Stimulated activated CD8-positive, alpha-beta memory T cell treated with anti-CD3 and anti-CD28 coated beads, Interleukin-7, amount 100 ng/mL, for 48 hours (primary cell): ENCODE measurements at regions not wholly inside any gene's neighbourhood (a gene's known extent, or its start where the extent isn't known, plus 50 kb on each side); places are given as distances from the start of the nearest gene placed in this dataset.

ENCODE experiments used
- DNase-seq, 2 donors: peaks; one replicate each; pipeline ENCODE4 v3.0.0-alpha.2; 2020; ENCODE audit warnings: low read depth in 1 of 2; ENCODE audit errors: extremely low read depth in 1 of 2

DNA sequence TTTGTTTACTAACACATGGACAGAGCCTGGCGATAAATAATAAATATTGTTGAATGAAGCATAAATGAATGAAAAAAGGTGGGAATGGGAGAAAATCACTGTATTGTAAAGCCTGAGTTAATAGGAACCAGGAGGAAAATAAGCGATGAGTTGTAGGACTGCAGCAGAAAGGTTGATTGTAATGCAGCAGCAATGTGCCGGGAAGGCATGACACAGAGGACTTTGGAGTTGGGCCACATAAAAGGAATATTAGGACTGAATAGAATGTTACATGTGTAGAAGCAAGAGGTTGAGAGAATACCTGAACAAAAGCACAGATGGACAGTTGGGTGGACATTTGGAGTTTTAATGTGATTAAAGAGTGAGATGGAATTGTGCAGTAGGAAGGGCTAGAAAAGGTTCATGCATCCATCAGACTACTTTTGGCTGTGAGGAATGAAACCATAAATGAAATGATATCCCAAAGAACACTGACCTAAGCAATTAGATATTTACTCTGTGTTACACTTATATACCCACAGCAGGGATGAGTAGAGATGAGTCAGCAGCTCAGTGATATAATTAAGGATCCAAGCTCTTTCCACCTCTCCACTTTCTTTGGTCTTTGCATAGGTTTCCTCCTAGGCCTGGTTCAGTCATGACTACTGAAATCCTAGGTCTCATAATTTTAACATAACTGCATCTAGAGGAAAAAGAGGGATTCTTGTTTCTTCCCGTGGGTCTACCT lies 55.4 kb downstream of the CCER1 start:
- DNase-seq: no peak

DNA sequence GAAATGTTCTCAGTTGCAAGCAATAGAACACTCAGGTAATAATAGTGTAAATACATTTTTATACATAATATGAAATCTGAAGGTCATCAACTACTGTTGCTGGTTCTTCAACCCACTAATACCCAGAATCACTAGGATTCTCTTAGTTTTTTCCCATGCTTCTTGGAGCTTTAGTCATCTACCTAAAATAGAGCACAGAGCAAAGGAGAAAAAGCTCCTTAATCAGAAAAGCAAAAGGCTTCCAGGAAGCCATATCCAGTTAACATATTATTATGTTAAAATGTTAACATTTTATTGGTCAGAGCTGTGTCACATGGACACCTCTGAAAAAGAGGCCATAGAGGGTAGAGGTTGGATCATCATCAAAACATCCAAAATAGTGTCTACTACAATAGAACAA lies 57.0 kb downstream of the CCER1 start:
- DNase-seq: no peak

DNA sequence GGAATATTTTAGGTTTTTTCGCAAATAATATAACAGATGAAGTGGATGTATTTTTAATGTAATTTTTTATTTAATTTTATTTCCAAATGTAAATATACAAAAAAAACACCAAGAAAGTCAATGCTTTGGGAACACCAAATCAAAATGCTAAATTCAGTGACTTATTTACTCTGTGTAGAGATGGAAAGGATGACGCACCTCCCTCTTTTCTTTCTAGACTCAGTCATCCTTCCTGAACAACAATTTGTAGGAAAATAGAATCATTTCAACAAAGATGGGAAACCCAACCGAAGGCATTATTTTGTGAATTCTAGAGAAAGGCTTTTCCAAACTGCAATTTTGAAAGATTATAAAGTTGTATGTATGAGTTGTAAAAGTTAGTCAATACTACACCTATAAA lies 57.7 kb downstream of the CCER1 start:
- no peak for DNase-seq

DNA sequence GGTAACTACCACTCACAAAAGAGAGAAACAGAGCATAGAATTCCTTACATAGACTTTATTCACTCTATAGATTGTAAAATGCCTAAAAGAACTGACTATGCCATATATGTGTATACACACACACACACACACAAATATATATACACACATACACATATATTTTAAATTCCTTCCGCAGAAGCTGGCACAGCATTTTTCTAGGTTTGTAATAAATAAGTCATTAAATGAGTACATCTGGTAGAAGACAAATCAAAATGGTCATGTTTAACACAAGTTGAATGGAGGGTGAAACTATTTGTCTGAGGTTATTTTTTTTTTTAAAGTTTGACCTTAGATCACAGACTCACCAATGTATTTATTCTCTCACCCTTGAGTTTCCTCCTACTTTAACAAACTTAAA lies 58.2 kb downstream of the CCER1 start:
- no peak for DNase-seq

- no peak for DNase-seq
Measured at GRCh38 chr12:90896164-90896563, 58.8 kb downstream of the CCER1 start.

DNA sequence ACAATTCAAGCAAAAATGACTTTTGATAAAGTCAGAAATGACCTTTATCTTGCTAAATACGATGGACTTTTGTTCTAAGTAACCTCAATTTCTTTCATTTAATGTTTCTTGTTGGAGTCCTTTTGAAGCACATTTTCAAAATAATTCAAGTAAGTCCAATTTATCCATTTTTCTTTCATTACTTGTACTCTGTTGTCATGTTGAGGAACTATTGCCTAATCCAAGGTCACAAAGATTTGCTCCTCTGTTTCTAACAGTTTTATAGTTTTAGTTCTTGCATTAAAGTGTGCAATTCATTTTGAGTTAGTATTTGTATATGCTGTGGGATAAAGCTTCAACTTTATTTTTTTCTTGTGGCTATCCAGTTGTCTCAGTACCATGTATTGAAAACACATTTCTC lies 66.7 kb downstream of the CCER1 start:
- DNase-seq: no peak

DNA sequence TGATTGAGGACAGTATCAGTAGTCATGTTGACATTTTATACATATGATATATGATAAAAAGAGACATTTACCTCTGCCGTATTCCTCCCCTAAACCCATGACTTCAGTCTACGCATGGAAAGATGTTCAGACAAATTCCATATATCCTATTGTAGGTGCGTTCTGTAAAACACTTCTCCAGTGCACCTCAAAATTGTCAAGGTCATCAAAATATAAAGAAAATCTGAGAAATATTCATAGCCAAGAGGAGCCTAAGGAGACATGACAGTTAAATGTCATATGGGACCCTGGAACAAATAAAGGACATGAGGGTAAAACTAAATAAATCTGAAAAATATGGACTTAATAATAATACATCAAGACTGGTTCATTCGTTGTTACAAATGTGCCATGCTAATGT lies 71.5 kb downstream of the CCER1 start:
- DNase-seq: no peak

DNA sequence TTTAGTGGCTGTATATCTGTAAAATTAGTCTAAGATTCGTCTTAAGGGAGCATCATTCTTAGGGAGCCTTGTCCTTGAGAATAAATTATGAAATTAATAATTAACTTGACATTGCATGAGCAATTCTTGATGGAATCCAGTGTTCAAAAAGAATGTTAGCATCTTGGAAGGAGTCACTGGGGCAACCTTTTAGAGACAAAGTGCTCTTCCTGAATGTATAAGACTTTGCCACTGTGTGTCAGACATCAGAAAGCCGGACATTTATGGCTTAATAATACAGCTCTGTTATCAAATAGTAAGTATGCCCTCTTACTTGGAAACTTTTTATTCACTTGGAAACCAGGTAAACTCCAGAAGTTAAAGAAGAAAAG lies 83.3 kb downstream of the CCER1 start:
- no peak for DNase-seq

DNA sequence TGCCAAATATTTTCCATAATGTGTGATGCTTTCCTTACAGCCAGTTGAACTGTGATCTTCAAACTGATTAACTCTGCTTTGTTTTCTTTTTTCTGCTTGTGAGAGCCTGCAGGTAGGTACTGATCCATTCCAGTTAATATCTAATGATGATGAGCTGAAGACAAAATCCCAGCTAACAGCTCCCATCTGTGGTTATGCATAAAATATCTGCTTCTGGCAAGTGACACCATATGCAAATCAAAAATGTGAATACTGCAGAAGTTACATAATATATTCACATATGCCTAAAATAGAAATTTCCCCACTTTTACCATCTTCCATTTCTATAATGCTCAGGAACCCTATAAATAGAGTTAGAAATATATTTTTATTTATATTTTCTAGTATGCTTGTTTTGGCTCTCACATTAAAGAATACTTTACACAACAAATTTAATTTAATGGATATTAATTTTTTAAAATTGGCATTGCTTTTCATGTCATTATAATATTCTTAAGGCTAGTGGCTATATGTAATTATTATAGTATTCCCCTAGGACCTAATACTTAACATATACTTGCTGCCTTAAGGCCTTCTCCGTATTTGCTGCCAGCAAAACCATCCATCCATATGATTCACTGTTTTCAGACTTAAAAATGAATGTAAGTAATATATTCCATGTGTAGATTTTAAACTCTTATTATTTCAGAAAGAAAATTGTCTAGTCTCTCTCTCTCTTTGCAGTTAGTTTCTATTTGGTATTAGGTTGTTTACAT lies 83.8 kb downstream of the CCER1 start:
- no peak for DNase-seq

DNA sequence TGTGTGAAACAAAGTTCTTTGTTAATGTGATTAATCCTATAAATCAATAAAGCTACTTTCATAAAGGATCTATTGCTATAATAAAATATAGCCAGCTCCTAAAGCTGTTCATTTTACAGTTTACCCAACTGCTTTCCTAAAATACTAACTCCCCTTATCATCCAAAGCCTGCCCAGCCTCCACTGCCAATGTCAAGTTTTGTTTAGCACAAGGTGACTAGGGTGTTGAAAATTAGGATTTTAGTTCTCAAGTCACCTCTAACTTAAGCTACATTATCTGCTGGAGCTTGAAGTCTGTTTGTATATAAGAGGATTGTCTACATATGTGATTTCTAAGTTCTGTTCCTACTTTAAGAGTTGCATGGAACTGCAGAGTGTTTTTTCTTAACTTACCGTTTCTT lies 86.3 kb downstream of the CCER1 start:
- no peak for DNase-seq

GRCh38 chr12:90859591-90859990 lies 95.4 kb downstream of the CCER1 start:
- no peak for DNase-seq

DNA sequence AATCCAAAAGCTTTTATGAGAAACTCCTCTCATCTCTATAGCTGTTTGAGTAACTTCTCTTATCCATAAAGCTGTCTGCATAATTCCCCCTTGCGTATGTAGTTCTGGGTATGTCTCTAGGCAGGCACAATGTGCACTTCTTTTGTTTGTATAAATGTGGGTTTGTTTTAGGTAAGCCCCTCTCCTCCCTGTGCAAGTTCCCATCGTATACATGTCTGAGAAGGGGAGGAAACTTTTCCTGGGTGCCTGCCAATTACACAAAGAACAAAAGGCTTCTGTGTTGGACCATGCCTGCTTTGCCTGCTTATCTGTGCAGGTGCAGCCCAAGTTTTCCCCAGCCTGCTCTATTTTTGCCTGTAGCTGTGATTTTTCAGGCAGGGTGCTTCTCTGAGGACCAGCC lies 96.7 kb downstream of the CCER1 start:
- DNase-seq: no peak

DNA sequence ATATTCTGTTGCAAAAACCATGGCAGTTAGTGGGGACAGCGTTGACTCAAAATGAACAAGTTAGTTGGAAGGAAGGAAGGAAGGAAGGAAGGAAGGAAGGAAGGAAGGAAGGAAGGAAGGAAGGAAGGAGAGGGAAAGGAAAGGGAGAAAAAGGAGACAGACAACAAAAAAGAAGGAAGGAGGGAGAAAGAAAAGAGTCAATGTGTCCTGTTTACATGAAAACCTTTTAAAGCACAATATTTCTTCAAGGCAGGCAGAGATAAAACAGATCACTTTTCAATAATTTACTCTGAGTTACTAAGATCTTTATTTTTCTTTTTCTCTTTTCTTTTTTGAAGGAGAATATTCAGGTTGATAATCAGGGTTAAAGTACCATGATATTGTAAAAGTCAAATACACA lies 99.4 kb downstream of the CCER1 start:
- DNase-seq: no peak

GRCh38 chr12:90854136-90854689 lies 100.8 kb downstream of the CCER1 start:
- no peak for DNase-seq

DNA sequence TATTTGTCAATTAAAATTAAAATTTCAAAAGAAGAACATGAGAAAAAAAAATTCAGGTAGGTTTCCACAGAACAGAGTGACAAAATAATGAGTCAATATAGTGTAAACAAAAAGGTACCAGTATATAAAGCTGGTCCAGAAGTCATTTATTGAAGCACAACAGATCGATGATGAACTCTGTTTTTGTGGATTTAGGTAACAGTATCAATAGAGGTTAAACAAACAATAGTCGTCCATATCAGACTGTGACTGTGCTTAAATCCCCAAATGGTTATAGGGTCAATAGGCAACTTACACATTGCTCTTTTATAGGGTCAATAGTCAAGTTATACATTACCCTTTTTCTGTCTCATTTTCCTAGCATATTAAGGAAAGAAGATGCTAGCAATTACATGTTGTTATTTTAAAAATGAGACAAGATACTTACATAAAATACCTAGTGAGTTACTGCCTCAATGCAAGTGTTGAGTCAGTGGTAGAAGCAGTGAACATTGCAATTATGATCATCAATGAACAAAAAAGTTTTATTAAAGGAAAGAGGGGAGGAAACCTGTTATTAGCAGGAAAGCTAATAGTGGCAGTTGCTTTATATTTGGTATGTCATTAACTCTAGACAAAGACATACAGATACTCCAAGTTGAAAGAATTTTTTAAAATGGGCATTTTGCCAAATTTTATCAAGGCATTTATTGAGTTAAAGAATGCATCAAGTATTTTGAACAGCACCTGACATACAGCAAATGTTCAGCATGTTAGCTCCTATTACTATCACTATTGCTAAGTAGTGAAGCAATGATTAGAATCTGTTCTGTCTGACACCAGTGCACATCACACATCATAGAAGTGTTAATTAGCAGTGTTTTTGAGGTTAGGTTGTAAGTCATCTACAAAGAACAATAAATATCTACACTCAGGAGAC lies 102.9 kb downstream of the CCER1 start:
- DNase-seq: no peak

DNA sequence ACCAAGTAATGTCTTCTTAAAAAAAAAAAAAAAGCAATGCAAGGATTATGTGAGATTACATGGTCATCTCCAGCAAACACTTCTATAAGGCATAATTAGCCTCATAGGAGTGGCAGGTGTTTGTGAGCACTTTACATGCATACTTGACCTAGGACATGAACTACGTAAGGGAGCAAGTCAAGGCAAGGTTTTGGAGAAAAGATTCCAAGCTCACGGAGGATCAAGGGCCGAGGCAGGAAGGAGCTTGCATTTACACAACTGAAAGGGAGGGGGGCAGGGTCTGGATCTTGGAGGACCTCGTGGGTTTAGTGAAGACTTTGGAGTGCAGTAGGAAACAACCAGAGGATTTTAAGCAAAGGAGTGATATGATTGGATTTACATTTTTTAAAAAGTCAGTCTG lies 112.5 kb downstream of the CCER1 start:
- DNase-seq: no peak

DNA sequence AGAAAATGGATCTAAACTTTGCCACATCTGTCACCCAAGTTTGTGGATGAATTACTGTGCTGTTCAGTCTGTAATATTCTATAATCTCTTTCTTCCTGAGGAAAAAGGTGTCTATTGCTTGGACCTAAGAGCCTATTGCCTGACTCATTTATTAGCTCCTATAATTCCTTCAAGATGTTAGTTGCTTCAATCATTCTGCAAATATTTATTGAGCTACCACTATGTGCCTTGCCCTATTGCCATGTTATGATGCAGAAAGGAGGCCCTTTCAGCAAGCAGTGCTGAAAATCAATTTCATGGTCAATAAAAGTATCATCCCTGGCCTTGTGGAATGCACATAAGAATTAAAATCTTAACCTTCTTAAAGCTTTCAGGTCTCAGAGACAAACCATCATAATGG lies 113.6 kb downstream of the CCER1 start:
- DNase-seq: no peak

- no peak for DNase-seq
Measured at GRCh38 chr12:90839346-90839745, 115.6 kb downstream of the CCER1 start.

- no peak for DNase-seq
Measured at GRCh38 chr12:90836689-90837088, 118.3 kb downstream of the CCER1 start.

- DNase-seq: no peak
Measured at GRCh38 chr12:90833228-90833627, 121.7 kb downstream of the CCER1 start.

GRCh38 chr12:90832427-90832826 lies 122.5 kb downstream of the CCER1 start:
- DNase-seq: no peak
